HCT116 (cell line): ENCODE measurements at regions not wholly inside any gene's neighbourhood (a gene's known extent, or its start where the extent isn't known, plus 50 kb on each side); places are given as distances from the start of the nearest gene placed in this dataset.

ENCODE experiments used
- ATAC-seq: fragments of 200-7000 bp; cut with Tn5 transposase; 2 replicates; pipeline ENCODE4 v1.9.1; 2020; ENCODE audit warnings: mild to moderate bottlenecking, moderate library complexity
- BruUV-seq: library from RNA; stranded (reverse); fragments of 400-500 nt; replicated peaks from 2 replicates; lab custom pipeline; 2021; lab: Mats Ljungman, UMichigan
- CTCF ChIA-PET: fragments of 300-600 bp; sonication (Branson Sonifier 250); formaldehyde crosslinking; loops from one replicate; lab custom pipeline; 2021; ENCODE audit warnings: antibody characterized with exemption; lab: Charles Lee
- POLR2A ChIA-PET: fragments of 300-600, 350-600 bp; sonication (Branson Sonifier 250); formaldehyde crosslinking; loops from one replicate; lab custom pipeline; 2021; ENCODE audit warnings: antibody characterized with exemption; lab: Charles Lee
- RAD21 ChIA-PET, 2 experiments: fragments of 300-600 bp; sonication (Branson Sonifier 250); formaldehyde crosslinking; loops; one replicate each; lab custom pipeline; 2023; ENCODE audit warnings: low total read pairs in 2 of 2; ENCODE audit not compliant: uncharacterized antibody in 2 of 2, unreplicated experiment in 2 of 2, low non-redundant PET in 1 of 2; lab: Charles Lee
- DNase-seq: peaks from one replicate; pipeline ENCODE4 v3.0.0-alpha.2; 2010; ENCODE audit warnings: low read depth, low spot score
- H2AFZ ChIP-seq: fragments of 200-600 bp; shearing (Covaris generic), sonication (generic); 2 replicates; pipeline ENCODE4 v1.6.1; 2017; ENCODE audit warnings: low read depth, mixed run types, mixed read lengths, antibody characterized with exemption, low read length; ENCODE audit not compliant: poor library complexity, severe bottlenecking
- H3K27ac ChIP-seq: 2 replicates; pipeline ENCODE4 v1.5.1; 2012; ENCODE audit warnings: low read depth, low read length
- H3K27me3 ChIP-seq: fragments of 200-600 bp; sonication (generic); 2 replicates; pipeline ENCODE4 v1.6.1; 2016; ENCODE audit warnings: mixed run types, low read length, mixed read lengths; ENCODE audit not compliant: insufficient read depth
- H3K36me3 ChIP-seq, 2 experiments: fragments of 200-500 bp in 1 of 2; fragments of 200-600 bp in 1 of 2; sonication (Bioruptor generic) in 1 of 2; sonication (generic) in 1 of 2; 2 replicates each; pipeline versions ENCODE4 v1.5.1 to v1.6.1; 2014 to 2016; ENCODE audit warnings: low read length in 2 of 2, inconsistent platforms in 1 of 2, mixed read lengths in 1 of 2, mixed run types in 1 of 2; ENCODE audit not compliant: insufficient read depth in 2 of 2, control insufficient read depth in 1 of 2
- H3K4me1 ChIP-seq, 2 experiments: fragments of 200-600 bp in 1 of 2; sonication (generic) in 1 of 2; 2 replicates each; pipeline versions ENCODE4 v1.5.1 to v1.6.1; 2012 to 2017; ENCODE audit warnings: low read length in 2 of 2, inconsistent platforms in 1 of 2, mild to moderate bottlenecking in 1 of 2, mixed read lengths in 1 of 2, mixed run types in 1 of 2, moderate library complexity in 1 of 2; ENCODE audit not compliant: insufficient read depth in 2 of 2, control insufficient read depth in 1 of 2
- H3K4me2 ChIP-seq: fragments of 200-600 bp; sonication (generic); 2 replicates; pipeline ENCODE4 v1.6.1; 2017; ENCODE audit warnings: mixed run types, low read length, mixed read lengths
- H3K4me3 ChIP-seq, 2 experiments: fragments of 200-600 bp in 1 of 2; sonication (generic) in 1 of 2; replicated peaks in 1 of 2; 2 replicates each; pipeline ENCODE4 v1.5.1; 2011 to 2016; ENCODE audit warnings: low read length in 2 of 2, control low read depth in 1 of 2, low read depth in 1 of 2, mild to moderate bottlenecking in 1 of 2, mixed read lengths in 1 of 2, mixed run types in 1 of 2
- H3K79me2 ChIP-seq: fragments of 200-600 bp; sonication (generic); 2 replicates; pipeline ENCODE4 v1.6.1; 2017; ENCODE audit warnings: mild to moderate bottlenecking, mixed run types, low read length, moderate library complexity, mixed read lengths; ENCODE audit not compliant: insufficient read depth
- H3K9ac ChIP-seq: fragments of 200-600 bp; sonication (generic); 2 replicates; pipeline ENCODE4 v1.6.1; 2016; ENCODE audit warnings: low read length, mixed read lengths
- H3K9me2 ChIP-seq: fragments of 200-600 bp; sonication (generic), shearing (Covaris generic); 2 replicates; pipeline ENCODE4 v1.6.1; 2017; ENCODE audit warnings: mixed run types, mild to moderate bottlenecking, moderate library complexity; ENCODE audit not compliant: insufficient read depth
- H3K9me3 ChIP-seq, 2 experiments: fragments of 200-500 bp in 1 of 2; fragments of 200-600 bp in 1 of 2; sonication (Bioruptor generic) in 1 of 2; sonication (generic) in 1 of 2; 2 replicates each; pipeline ENCODE4 v1.6.1; 2014 to 2017; ENCODE audit warnings: low read length in 2 of 2, mixed read lengths in 2 of 2, inconsistent platforms in 1 of 2, low read depth in 1 of 2, mild to moderate bottlenecking in 1 of 2, mixed run types in 1 of 2, moderate library complexity in 1 of 2; ENCODE audit not compliant: control insufficient read depth in 1 of 2, insufficient read depth in 1 of 2
- H4K20me1 ChIP-seq: fragments of 200-600 bp; sonication (generic), shearing (Covaris generic); 2 replicates; pipeline ENCODE4 v1.6.1; 2017; ENCODE audit warnings: mixed run types, mild to moderate bottlenecking, moderate library complexity; ENCODE audit not compliant: insufficient read depth
- CBX3 ChIP-seq: IDR thresholded peaks from 2 replicates; pipeline ENCODE4 v1.6.1; 2012; ENCODE audit warnings: low read depth
- CEBPB ChIP-seq: IDR thresholded peaks from 2 replicates; pipeline ENCODE4 v1.6.1; 2012; ENCODE audit warnings: low read depth
- EGR1 ChIP-seq: IDR thresholded peaks from 2 replicates; pipeline ENCODE4 v1.6.1; 2012; ENCODE audit warnings: low read depth
- ELF1 ChIP-seq: IDR thresholded peaks from 2 replicates; pipeline ENCODE4 v1.6.1; 2012; ENCODE audit warnings: low read depth, borderline replicate concordance
- EZH2 ChIP-seq: fragments of 200-600 bp; sonication (generic); IDR thresholded peaks from 2 replicates; pipeline ENCODE4 v1.6.1; 2017; ENCODE audit warnings: antibody characterized with exemption, mixed run types
- EZH2phosphoT487 ChIP-seq: fragments of 200-600 bp; IDR thresholded peaks from 2 replicates; pipeline ENCODE4 v1.6.1; 2018; ENCODE audit warnings: antibody characterized with exemption, borderline replicate concordance
- POLR2A ChIP-seq: IDR thresholded peaks from 2 replicates; pipeline ENCODE4 v1.7.0; 2011; ENCODE audit warnings: borderline replicate concordance; ENCODE audit not compliant: insufficient read depth, insufficient read length; ENCODE audit errors: extremely low read depth
- POLR2AphosphoS5 ChIP-seq: IDR thresholded peaks from 2 replicates; pipeline ENCODE4 v1.6.1; 2011; ENCODE audit warnings: mild to moderate bottlenecking, low read depth, low read length, moderate library complexity
- SIN3A ChIP-seq: IDR thresholded peaks from 2 replicates; pipeline ENCODE4 v1.6.1; 2012; ENCODE audit warnings: low read depth
- SRF ChIP-seq: IDR thresholded peaks from 2 replicates; pipeline ENCODE4 v1.6.1; 2012; ENCODE audit warnings: low read depth
- TCF7L2 ChIP-seq: IDR thresholded peaks from 2 replicates; pipeline ENCODE4 v1.7.0; 2011; ENCODE audit warnings: borderline replicate concordance, inconsistent platforms; ENCODE audit not compliant: insufficient read depth, insufficient read length; ENCODE audit errors: extremely low read depth
- YY1 ChIP-seq: IDR thresholded peaks from 2 replicates; pipeline ENCODE4 v1.6.1; 2011; ENCODE audit warnings: low read length, low read depth, moderate library complexity, mild to moderate bottlenecking; ENCODE audit not compliant: insufficient replicate concordance; ENCODE audit errors: extremely low read depth
- ZFX ChIP-seq: fragments of 450-650 bp; IDR thresholded peaks from 2 replicates; pipeline ENCODE4 v1.6.1; 2017
- intact Hi-C: fragments of 100-400 bp; cut with micrococcal nuclease; formaldehyde crosslinking; loops from 2 replicates; pipeline ENCODE4 v1.10.0; 2022
- TF ChIP-seq, protein P1 (sequence below): IDR thresholded peaks from 2 replicates; pipeline ENCODE4 v1.6.1; 2012
- TF ChIP-seq, protein P2 (sequence below): IDR thresholded peaks from 2 replicates; pipeline ENCODE4 v1.6.1; 2012; ENCODE audit warnings: low read depth
- TF ChIP-seq, protein P3 (sequence below): IDR thresholded peaks from 2 replicates; pipeline ENCODE4 v1.6.1; 2012

DNA sequence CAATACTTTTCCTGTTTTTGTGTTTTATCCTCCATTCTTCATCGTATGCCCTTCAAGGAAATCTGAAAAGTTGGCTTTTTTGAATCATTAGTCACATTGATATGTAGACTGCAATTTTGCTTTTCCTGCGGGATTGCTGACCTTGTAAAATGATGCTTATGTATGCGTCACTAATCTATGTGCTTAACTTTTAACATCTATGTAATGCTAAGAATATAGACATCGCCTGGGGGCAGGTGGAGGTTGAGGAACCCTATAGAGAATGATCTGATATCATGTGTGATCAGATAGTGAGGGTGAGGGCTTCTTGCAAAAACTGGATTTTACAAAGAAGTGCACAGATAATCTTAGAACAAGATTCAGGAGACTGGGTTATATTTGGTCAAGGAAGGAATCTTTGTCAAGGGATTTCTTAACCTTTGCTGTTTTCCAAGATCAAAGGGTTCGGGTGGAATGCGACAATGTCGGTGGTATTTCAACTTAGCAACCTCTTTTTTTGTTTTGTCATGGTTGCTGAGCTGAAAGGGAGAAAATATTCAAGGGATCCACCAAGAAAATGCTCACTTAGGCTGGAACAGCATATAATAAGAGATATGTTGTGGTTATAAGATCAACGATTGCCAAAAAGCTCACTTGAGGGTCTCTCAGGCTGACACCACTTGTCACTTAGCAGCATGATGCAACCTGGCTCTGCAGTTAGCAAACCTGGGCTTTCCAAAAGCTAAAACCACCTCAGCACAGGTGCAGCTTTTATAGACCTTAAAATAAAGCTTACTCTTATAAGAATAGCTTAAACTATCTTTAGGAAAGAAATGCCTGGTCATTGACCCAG is 70.6 kb upstream of the PUDP start:
- ChIA-PET RAD21 (no interaction called here), POLR2A (no interaction called here), CTCF (no interaction called here)
- Histone ChIP-seq H3K9me2 (no peaks in the 10 kb centered on the region), H3K36me3 (no peaks in the 10 kb centered on the region), H3K79me2 (no peaks in the 10 kb centered on the region), H3K4me1 (no peaks in the 10 kb centered on the region), H3K4me2 (no peak overlapping the region), H3K9me3 (no peaks in the 10 kb centered on the region), H4K20me1 (no peaks in the 10 kb centered on the region), H3K27me3 (no peaks in the 10 kb centered on the region), H2AFZ (no peak overlapping the region), H3K27ac (no peak overlapping the region), H3K4me3 (no peak overlapping the region), H3K9ac (no peak overlapping the region)
- TF ChIP-seq TCF7L2 (no peak), CBX3 (no peak), YY1 (no peak)
- TF ChIP-seq, protein P1, sequence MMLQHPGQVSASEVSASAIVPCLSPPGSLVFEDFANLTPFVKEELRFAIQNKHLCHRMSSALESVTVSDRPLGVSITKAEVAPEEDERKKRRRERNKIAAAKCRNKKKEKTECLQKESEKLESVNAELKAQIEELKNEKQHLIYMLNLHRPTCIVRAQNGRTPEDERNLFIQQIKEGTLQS, result no peak
- no TSS peak for BruUV-seq
- no peak for DNase-seq
- intact Hi-C loops, result no loop called here
- ATAC-seq, result no peak

DNA sequence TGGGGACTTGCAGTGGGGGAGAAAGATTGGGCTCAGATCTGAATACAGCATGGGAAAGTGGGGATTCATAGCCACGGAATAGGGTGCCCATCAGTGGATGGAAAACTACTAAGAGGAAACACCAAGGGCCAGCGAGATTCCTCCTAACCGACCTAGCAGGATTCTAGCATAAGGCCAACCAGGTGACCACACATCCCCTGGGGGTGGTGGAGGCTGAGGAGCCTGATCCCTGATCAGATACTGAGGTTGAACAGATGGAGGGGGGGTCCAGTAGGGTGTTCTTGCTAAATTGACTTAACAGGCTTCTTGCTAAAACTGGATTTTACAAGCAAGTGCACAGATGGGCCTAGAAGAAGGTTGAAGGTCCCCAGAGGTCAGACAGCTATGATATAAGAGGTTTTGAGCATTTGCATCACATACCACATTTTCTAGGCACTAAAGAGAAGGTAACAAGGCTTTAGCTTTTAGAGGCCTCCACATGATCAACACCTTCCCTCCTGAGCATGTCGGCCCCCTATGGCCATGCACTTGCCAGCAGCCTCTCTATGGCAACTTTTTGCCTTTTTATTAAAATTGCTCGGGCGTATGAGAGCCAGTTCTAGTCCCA is 69.1 kb upstream of the PUDP start:
- intact Hi-C loops, result no loop called here
- Histone ChIP-seq H3K27ac (no peak overlapping the region), H3K9ac (no peak overlapping the region), H3K9me3 (no peaks in the 10 kb centered on the region), H3K4me2 (no peak overlapping the region), H3K9me2 (no peaks in the 10 kb centered on the region), H3K27me3 (no peaks in the 10 kb centered on the region), H3K36me3 (no peaks in the 10 kb centered on the region), H3K79me2 (no peaks in the 10 kb centered on the region), H3K4me3 (no peak overlapping the region), H3K4me1 (no peaks in the 10 kb centered on the region), H4K20me1 (no peaks in the 10 kb centered on the region), H2AFZ (no peak overlapping the region)
- no peak for DNase-seq
- ChIA-PET POLR2A (no interaction called here), CTCF (no interaction called here), RAD21 (no interaction called here)
- ATAC-seq, result no peak
- BruUV-seq, result no TSS peak
- no peak for TF ChIP-seq EGR1
- TF ChIP-seq SRF, result no peak
- TF ChIP-seq POLR2A, result no peak
- no peak for TF ChIP-seq YY1
- TF ChIP-seq, protein P2, sequence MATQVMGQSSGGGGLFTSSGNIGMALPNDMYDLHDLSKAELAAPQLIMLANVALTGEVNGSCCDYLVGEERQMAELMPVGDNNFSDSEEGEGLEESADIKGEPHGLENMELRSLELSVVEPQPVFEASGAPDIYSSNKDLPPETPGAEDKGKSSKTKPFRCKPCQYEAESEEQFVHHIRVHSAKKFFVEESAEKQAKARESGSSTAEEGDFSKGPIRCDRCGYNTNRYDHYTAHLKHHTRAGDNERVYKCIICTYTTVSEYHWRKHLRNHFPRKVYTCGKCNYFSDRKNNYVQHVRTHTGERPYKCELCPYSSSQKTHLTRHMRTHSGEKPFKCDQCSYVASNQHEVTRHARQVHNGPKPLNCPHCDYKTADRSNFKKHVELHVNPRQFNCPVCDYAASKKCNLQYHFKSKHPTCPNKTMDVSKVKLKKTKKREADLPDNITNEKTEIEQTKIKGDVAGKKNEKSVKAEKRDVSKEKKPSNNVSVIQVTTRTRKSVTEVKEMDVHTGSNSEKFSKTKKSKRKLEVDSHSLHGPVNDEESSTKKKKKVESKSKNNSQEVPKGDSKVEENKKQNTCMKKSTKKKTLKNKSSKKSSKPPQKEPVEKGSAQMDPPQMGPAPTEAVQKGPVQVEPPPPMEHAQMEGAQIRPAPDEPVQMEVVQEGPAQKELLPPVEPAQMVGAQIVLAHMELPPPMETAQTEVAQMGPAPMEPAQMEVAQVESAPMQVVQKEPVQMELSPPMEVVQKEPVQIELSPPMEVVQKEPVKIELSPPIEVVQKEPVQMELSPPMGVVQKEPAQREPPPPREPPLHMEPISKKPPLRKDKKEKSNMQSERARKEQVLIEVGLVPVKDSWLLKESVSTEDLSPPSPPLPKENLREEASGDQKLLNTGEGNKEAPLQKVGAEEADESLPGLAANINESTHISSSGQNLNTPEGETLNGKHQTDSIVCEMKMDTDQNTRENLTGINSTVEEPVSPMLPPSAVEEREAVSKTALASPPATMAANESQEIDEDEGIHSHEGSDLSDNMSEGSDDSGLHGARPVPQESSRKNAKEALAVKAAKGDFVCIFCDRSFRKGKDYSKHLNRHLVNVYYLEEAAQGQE, result no peak
- no peak for TF ChIP-seq EZH2phosphoT487
- TF ChIP-seq, protein P1, result no peak
- TF ChIP-seq, protein P3, sequence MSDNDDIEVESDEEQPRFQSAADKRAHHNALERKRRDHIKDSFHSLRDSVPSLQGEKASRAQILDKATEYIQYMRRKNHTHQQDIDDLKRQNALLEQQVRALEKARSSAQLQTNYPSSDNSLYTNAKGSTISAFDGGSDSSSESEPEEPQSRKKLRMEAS, result no peak
- TF ChIP-seq ZFX, result no peak
- TF ChIP-seq POLR2AphosphoS5, result no peak
- no peak for TF ChIP-seq ELF1
- TF ChIP-seq SIN3A, result no peak
- no peak for TF ChIP-seq CEBPB
- no peak for TF ChIP-seq EZH2
